Activated CD8-positive, alpha-beta memory T cell treated with anti-CD3 and anti-CD28 coated beads, Interleukin-2, amount 10 ng/mL, durations not matched to agents 7 days and 5 days (primary cell): ENCODE measurements at regions not wholly inside any gene's neighbourhood (a gene's known extent, or its start where the extent isn't known, plus 50 kb on each side); places are given as distances from the start of the nearest gene placed in this dataset.
A peak's percentile ranks its signal among the peaks of the same experiment; 100 is the strongest.

ENCODE experiments used
- ATAC-seq: fragments of 150-1000 bp; cut with Tn5 transposase; one replicate; pipeline ENCODE4 v1.10.0; 2021; ENCODE audit warnings: moderate library complexity
- CTCF ChIA-PET: fragments of 350-600 bp; sonication (Branson Sonifier 250); formaldehyde crosslinking; loops from one replicate; lab custom pipeline; 2021; ENCODE audit warnings: antibody characterized with exemption; lab: Charles Lee
- DNase-seq: peaks from one replicate; pipeline ENCODE4 v3.0.0-alpha.2; 2020
- H3K27ac Mint-ChIP-seq: one replicate; pipeline ENCODE4 v1.8.0; 2021; ENCODE audit warnings: mild to moderate bottlenecking, mixed read lengths
- H3K27me3 Mint-ChIP-seq: one replicate; pipeline ENCODE4 v1.8.0; 2021; ENCODE audit warnings: mixed read lengths
- H3K36me3 Mint-ChIP-seq: one replicate; pipeline ENCODE4 v1.8.0; 2021; ENCODE audit warnings: mild to moderate bottlenecking, mixed read lengths
- H3K4me1 Mint-ChIP-seq: one replicate; pipeline ENCODE4 v1.8.0; 2021; ENCODE audit warnings: mixed read lengths
- H3K4me3 Mint-ChIP-seq: one replicate; pipeline ENCODE4 v1.8.0; 2021; ENCODE audit warnings: mild to moderate bottlenecking, moderate library complexity, mixed read lengths
- H3K9me3 Mint-ChIP-seq: one replicate; pipeline ENCODE4 v1.8.0; 2022; ENCODE audit warnings: low read depth, mixed read lengths

DNA sequence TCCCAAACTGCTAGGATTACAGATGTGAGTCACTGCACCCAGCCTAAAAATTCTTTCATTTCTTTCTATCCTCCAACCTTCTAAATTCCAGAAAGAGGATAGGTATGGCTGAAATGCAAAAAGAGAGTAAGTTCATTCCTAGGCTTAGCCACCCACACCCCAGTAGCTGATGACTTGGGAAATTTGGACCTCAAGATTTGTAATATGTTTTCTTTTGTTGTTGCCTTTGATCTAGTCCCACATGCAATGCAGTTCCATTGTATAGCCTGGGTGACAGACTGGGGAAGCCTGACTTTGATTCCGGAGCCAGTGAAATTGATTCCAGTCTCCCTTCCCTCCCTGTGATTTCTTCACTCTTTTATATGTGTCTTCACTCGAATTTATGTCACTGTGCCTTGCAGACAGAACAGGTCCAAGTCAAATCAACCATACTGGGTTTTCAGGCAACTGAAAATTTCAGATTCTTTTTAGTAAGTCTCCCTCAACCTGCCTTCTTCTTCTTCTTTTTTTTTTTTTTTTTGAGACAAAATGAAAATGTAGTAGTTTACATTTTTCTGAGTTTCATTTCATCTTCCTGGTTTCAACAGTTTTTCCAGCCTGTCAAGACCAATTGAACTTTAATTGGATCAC, 176.2 kb upstream of the RBPJ start:
- Mint-ChIP-seq H3K4me3 (peak overlapping the region; percentile 24), H3K4me1 (peaks cover 36% of the 10 kb centered on the region)
- ATAC-seq = no peak

GRCh38 chr4:26145212-26145611, 175.6 kb upstream of the RBPJ start:
- CTCF ChIA-PET = interaction anchor here (1.4 kb wide), 1 partner anchor 29 kb away, joined by 3 read pairs; no protein-coding TSS in a partner anchor
- ATAC-seq = peak; percentile 51
- DNase-seq = no peak
- Mint-ChIP-seq H3K27ac (peak overlapping the region; percentile 74), H3K27me3 (peaks cover 2% of the 10 kb centered on the region), H3K4me1 (peaks cover 36% of the 10 kb centered on the region), H3K36me3 (peaks cover 17% of the 10 kb centered on the region), H3K4me3 (peak overlapping the region; percentile 24), H3K9me3 (peaks cover 11% of the 10 kb centered on the region)

More for the DNA sequence above, 176.2 kb upstream of the RBPJ start:
- Mint-ChIP-seq H3K36me3 (peaks cover 16% of the 10 kb centered on the region), H3K27me3 (peaks cover 2% of the 10 kb centered on the region), H3K27ac (peak overlapping the region; percentile 74), H3K9me3 (peaks cover 9% of the 10 kb centered on the region)
- CTCF ChIA-PET = interaction anchor here (1.4 kb wide), 1 partner anchor 30 kb away, joined by 3 read pairs; no protein-coding TSS in a partner anchor
- no peak for DNase-seq

DNA sequence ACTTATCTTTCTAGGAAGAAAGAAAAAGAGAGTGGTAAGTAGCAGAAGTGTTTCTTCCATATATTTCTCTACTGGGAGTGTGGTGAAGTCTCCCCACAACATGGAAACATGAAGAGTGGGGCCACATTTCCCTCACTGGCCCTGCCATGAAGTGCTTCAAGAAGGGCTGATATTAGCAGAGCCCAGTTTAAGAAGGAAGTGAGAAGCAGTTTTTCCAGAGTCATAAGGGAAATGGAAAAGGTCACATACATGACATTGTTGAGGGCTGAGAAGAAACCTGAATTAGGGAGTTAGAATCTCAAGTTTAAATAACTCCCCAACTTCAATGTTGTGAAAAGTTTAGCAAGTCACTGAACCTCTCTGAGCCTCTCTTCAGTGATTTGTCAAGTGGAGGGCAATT, 171.9 kb upstream of the RBPJ start:
- DNase-seq = no peak
- no peak overlapping the region for H3K27ac Mint-ChIP-seq
- no peak overlapping the region for H3K4me3 Mint-ChIP-seq
- H3K4me1 Mint-ChIP-seq = peaks cover 27% of the 10 kb centered on the region
- ATAC-seq = no peak
- CTCF ChIA-PET = interaction anchor here (1.3 kb wide), 1 partner anchor 13 kb away, joined by 4 read pairs; no protein-coding TSS in a partner anchor
- peaks cover 17% of the 10 kb centered on the region for H3K36me3 Mint-ChIP-seq
- peaks cover 2% of the 10 kb centered on the region for H3K27me3 Mint-ChIP-seq
- peaks cover 11% of the 10 kb centered on the region for H3K9me3 Mint-ChIP-seq

GRCh38 chr4:26150948-26151347, 169.9 kb upstream of the RBPJ start:
- CTCF ChIA-PET = no interaction called here
- H3K27ac Mint-ChIP-seq = no peak overlapping the region

GRCh38 chr4:26151615-26152014, 169.2 kb upstream of the RBPJ start:
- CTCF ChIA-PET = interaction anchor here (1.5 kb wide), 1 partner anchor 9 kb away, joined by 5 read pairs; no protein-coding TSS in a partner anchor
- Mint-ChIP-seq H3K36me3 (peaks cover 18% of the 10 kb centered on the region), H3K27ac (no peak overlapping the region), H3K27me3 (peaks cover 2% of the 10 kb centered on the region), H3K4me3 (no peak overlapping the region), H3K9me3 (peaks cover 7% of the 10 kb centered on the region), H3K4me1 (peaks cover 17% of the 10 kb centered on the region)
- ATAC-seq (no peak), DNase-seq (no peak)

More at GRCh38 chr4:26150948-26151347, 169.9 kb upstream of the RBPJ start:
- no peak overlapping the region for H3K4me3 Mint-ChIP-seq
- H3K4me1 Mint-ChIP-seq = peaks cover 17% of the 10 kb centered on the region
- H3K9me3 Mint-ChIP-seq = peaks cover 7% of the 10 kb centered on the region
- H3K36me3 Mint-ChIP-seq = peaks cover 18% of the 10 kb centered on the region
- H3K27me3 Mint-ChIP-seq = peaks cover 2% of the 10 kb centered on the region
- ATAC-seq (no peak), DNase-seq (no peak)

DNA sequence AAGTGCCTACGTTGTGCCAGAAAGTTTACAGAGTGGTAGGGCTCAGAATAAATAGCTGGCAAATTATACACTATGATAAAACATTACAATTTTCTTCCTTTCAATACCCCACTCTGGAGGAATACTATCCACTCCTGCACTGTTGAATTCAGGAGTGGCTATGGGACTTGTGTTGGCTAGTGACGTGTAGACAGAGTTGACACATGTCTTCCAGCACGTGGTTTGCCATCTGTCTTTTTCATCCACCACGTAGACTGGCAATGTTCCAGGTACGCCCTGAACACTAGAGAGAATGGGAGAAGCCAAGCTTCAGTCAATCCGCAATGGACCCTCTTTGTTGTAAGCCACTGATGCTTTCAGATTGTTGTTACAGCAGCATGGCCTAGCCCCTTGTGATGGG, 168.8 kb upstream of the RBPJ start:
- no peak for DNase-seq
- peaks cover 2% of the 10 kb centered on the region for H3K27me3 Mint-ChIP-seq
- H3K4me1 Mint-ChIP-seq = peaks cover 17% of the 10 kb centered on the region
- no peak overlapping the region for H3K27ac Mint-ChIP-seq
- ATAC-seq = no peak
- CTCF ChIA-PET = interaction anchor here (1.5 kb wide), 1 partner anchor 9 kb away, joined by 5 read pairs; no protein-coding TSS in a partner anchor
- no peak overlapping the region for H3K4me3 Mint-ChIP-seq
- H3K9me3 Mint-ChIP-seq = peaks cover 7% of the 10 kb centered on the region
- H3K36me3 Mint-ChIP-seq = peaks cover 19% of the 10 kb centered on the region

DNA sequence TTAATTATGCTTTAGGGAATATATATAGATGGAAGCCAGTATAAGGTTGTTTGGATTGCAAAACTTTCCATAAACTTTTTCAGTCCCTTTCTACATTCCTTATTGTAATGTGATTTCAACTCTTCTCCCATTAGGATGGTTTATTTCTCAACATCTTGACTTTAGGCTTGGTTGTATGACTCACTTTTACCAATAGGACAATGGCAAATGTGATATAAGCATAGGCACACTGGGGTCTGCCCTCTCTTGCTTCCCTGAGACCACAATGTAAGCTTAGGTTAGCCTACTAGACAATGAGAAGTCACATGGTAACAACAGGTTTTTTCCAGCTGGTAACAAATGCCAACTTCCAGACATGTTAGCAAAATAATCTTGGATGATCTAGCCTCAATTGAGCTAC, 163.3 kb upstream of the RBPJ start:
- H3K27ac Mint-ChIP-seq = no peak overlapping the region

GRCh38 chr4:26160591-26160990, 160.2 kb upstream of the RBPJ start:
- H3K27me3 Mint-ChIP-seq = no peaks in the 10 kb centered on the region

More for the DNA sequence above, 163.3 kb upstream of the RBPJ start:
- DNase-seq (no peak), ATAC-seq (no peak)
- Mint-ChIP-seq H3K9me3 (peaks cover 15% of the 10 kb centered on the region), H3K4me1 (peaks cover 31% of the 10 kb centered on the region), H3K27me3 (no peaks in the 10 kb centered on the region), H3K4me3 (no peak overlapping the region), H3K36me3 (peaks cover 35% of the 10 kb centered on the region)
- CTCF ChIA-PET = interaction anchor here (1.3 to 1.5 kb wide), 2 partner anchors 47 to 170 kb away, joined by 3 to 4 read pairs; no protein-coding TSS in a partner anchor

DNA sequence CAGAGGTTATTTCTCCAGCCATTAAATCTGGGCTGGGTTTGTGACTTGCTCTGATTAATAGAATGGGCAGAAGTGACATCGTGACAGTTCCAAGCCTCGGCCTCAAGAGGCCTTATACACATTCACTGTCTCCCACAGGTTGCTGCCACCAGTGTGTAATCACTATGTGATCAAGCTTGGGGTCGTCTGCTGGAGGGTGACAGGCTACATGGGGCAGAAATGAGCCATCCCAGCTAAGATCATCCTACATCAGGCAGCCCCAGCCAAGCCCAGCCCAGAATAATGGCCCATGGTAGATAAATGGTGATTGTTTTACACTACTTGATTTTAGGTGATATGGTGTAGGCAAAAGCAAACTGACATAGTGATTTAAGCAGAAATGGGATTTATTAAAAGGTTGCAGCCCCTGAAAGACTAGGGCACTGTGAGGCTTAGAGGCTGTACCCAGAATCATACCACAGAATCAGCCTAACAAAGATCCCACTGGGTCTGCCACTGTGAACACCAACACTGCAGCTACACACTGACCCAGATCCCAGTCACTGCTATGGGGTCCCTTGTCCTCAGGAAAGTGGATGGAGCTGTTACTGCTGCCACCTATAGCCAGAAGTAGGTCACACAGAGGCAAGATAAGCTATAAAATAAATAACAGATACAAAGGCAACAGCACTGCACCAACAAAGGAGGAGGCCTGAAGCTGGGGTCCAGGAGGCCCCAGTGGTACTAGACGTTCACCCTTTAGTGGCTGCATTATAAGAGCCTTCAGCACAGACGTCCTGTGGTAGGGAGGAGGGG, 159.6 kb upstream of the RBPJ start:
- Mint-ChIP-seq H3K36me3 (peaks cover 27% of the 10 kb centered on the region), H3K27ac (no peak overlapping the region), H3K27me3 (no peaks in the 10 kb centered on the region), H3K4me3 (no peak overlapping the region), H3K4me1 (peaks cover 26% of the 10 kb centered on the region), H3K9me3 (peaks cover 15% of the 10 kb centered on the region)
- ATAC-seq (peak; percentile 20), DNase-seq (no peak)
- CTCF ChIA-PET = interaction anchor here (0.6 to 2.4 kb wide), 5 partner anchors 9 to 92 kb away, joined by 3 to 7 read pairs (median 3); no protein-coding TSS in a partner anchor

More at GRCh38 chr4:26160591-26160990, 160.2 kb upstream of the RBPJ start:
- H3K4me3 Mint-ChIP-seq = no peak overlapping the region
- ATAC-seq (no peak), DNase-seq (no peak)
- no peak overlapping the region for H3K27ac Mint-ChIP-seq
- peaks cover 29% of the 10 kb centered on the region for H3K4me1 Mint-ChIP-seq
- peaks cover 31% of the 10 kb centered on the region for H3K36me3 Mint-ChIP-seq
- CTCF ChIA-PET = interaction anchor here (1.1 to 2.4 kb wide), 4 partner anchors 8 to 33 kb away, joined by 3 to 7 read pairs (median 4); no protein-coding TSS in a partner anchor
- peaks cover 15% of the 10 kb centered on the region for H3K9me3 Mint-ChIP-seq

GRCh38 chr4:26162101-26162500, 158.7 kb upstream of the RBPJ start:
- peaks cover 25% of the 10 kb centered on the region for H3K36me3 Mint-ChIP-seq
- H3K4me3 Mint-ChIP-seq = no peak overlapping the region
- H3K27ac Mint-ChIP-seq = no peak overlapping the region
- H3K9me3 Mint-ChIP-seq = peaks cover 15% of the 10 kb centered on the region
- DNase-seq (no peak), ATAC-seq (no peak)
- peaks cover 26% of the 10 kb centered on the region for H3K4me1 Mint-ChIP-seq
- CTCF ChIA-PET = interaction anchor here (0.6 to 1.6 kb wide), 3 partner anchors 10 to 93 kb away, joined by 3 to 5 read pairs (median 3); no protein-coding TSS in a partner anchor
- no peaks in the 10 kb centered on the region for H3K27me3 Mint-ChIP-seq

DNA sequence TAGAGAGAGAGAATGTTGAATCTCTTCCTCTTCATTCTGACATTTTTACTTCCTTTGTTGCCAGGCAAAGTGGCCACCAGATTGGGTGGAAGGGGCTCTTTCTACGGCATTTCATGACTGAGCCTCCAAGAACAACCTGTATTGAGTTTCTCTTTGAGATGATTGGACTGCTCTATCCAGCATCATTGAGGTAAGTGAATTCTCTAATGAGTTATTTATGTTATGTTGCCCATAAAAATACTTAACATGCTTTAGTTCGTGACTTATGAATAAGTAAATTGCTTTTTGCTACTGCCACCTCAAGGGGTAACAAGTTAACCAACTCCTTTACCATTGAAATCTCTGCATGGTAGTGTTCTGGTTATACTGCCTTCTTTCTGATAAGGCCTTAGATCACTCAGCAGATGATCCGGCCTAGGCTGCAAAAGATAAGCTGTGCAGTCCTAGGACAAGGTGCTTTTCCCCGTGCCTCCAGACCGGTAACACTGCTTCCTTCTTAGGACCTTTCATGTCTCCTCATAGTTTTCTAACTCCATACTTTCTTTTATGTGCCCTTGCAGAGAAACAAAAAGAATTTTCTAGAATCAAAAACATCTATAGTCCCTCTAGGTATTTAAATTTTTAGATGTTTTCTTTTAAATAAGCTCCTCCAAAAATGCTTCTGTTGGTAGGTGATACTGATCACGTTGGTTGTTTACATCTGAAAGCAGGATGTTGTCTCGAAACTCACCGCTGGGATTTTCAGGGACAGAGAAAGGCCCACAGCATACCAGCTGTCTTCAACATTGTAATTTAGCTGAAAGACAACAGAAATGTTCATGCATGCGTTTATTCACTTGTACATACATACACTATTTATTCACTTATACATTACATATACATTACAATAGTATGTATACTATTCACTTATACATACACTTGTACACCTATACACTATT, 157.1 kb upstream of the RBPJ start:
- peak; percentile 28 for DNase-seq
- CTCF ChIA-PET = interaction anchor here (0.9 to 1.1 kb wide), 2 partner anchors 74 to 176 kb away, joined by 3 read pairs; no protein-coding TSS in a partner anchor
- no peak overlapping the region for H3K27ac Mint-ChIP-seq
- ATAC-seq = no peak
- H3K36me3 Mint-ChIP-seq = peaks cover 16% of the 10 kb centered on the region
- peaks cover 11% of the 10 kb centered on the region for H3K9me3 Mint-ChIP-seq
- no peaks in the 10 kb centered on the region for H3K27me3 Mint-ChIP-seq
- H3K4me1 Mint-ChIP-seq = peaks cover 15% of the 10 kb centered on the region
- no peak overlapping the region for H3K4me3 Mint-ChIP-seq

DNA sequence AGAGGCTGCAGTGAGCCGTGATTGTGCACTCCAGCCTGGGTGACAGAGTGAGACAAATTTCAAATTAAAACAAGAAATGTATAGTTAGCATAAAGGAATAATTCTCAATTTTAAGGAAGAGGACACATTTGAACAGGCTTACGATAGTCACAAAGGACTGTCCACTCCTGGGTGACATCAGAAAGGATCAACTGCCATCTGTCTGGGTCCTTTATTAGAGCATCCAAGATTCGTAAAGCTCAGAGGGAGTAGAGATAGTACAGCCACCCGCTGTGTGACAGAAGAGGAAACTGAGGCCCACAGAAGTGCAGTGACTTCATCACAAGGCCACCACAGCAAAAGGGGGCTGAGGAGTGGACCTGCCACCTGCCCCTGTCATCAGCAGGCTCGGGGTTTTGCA, 149.3 kb upstream of the RBPJ start:
- no peaks in the 10 kb centered on the region for H3K9me3 Mint-ChIP-seq
- no peak overlapping the region for H3K27ac Mint-ChIP-seq
- H3K4me1 Mint-ChIP-seq = peaks cover 4% of the 10 kb centered on the region
- CTCF ChIA-PET = no interaction called here
- H3K27me3 Mint-ChIP-seq = peaks cover 8% of the 10 kb centered on the region
- DNase-seq (no peak), ATAC-seq (no peak)
- no peak overlapping the region for H3K4me3 Mint-ChIP-seq
- H3K36me3 Mint-ChIP-seq = no peaks in the 10 kb centered on the region
